WERI-Rb-1 (cell line): ENCODE measurements at regions not wholly inside any gene's neighbourhood (a gene's known extent, or its start where the extent isn't known, plus 50 kb on each side); places are given as distances from the start of the nearest gene placed in this dataset.
"Not testable (repeated sequence)": the region's sequence is repeated elsewhere in the genome, so short reads cannot be mapped to it uniquely, and the experiment has no call there.

Experiments
- DNase-seq: peaks from one replicate; pipeline ENCODE4 v3.0.0-alpha.2; 2020
- H3K27ac ChIP-seq: fragments of 250-450 bp; sonication (Bioruptor Pico); 2 replicates; pipeline ENCODE4 v1.5.1; 2020; ENCODE audit warnings: mild to moderate bottlenecking, moderate library complexity
- H3K27me3 ChIP-seq: fragments of 250-450 bp; sonication (Bioruptor Pico); 2 replicates; pipeline ENCODE4 v1.5.1; 2021; ENCODE audit warnings: mild to moderate bottlenecking, low read depth, moderate library complexity; ENCODE audit not compliant: insufficient read depth, severe bottlenecking
- H3K36me3 ChIP-seq: fragments of 250-450 bp; sonication (Bioruptor Pico); 2 replicates; pipeline ENCODE4 v1.5.1; 2020; ENCODE audit warnings: mild to moderate bottlenecking, moderate library complexity
- H3K4me3 ChIP-seq: 2 replicates; pipeline ENCODE4 v1.5.1; 2011; ENCODE audit warnings: low read depth, mild to moderate bottlenecking, control low read depth, low read length
- H3K9me3 ChIP-seq: fragments of 250-450 bp; sonication (Bioruptor Pico); 2 replicates; pipeline ENCODE4 v1.5.1; 2021; ENCODE audit warnings: mild to moderate bottlenecking, moderate library complexity; ENCODE audit not compliant: severe bottlenecking
- TF ChIP-seq, protein P1 (sequence below): IDR thresholded peaks from 2 replicates; pipeline ENCODE4 v1.5.1; 2011; ENCODE audit warnings: low read depth, mild to moderate bottlenecking, control low read depth, inconsistent platforms, low read length

DNA sequence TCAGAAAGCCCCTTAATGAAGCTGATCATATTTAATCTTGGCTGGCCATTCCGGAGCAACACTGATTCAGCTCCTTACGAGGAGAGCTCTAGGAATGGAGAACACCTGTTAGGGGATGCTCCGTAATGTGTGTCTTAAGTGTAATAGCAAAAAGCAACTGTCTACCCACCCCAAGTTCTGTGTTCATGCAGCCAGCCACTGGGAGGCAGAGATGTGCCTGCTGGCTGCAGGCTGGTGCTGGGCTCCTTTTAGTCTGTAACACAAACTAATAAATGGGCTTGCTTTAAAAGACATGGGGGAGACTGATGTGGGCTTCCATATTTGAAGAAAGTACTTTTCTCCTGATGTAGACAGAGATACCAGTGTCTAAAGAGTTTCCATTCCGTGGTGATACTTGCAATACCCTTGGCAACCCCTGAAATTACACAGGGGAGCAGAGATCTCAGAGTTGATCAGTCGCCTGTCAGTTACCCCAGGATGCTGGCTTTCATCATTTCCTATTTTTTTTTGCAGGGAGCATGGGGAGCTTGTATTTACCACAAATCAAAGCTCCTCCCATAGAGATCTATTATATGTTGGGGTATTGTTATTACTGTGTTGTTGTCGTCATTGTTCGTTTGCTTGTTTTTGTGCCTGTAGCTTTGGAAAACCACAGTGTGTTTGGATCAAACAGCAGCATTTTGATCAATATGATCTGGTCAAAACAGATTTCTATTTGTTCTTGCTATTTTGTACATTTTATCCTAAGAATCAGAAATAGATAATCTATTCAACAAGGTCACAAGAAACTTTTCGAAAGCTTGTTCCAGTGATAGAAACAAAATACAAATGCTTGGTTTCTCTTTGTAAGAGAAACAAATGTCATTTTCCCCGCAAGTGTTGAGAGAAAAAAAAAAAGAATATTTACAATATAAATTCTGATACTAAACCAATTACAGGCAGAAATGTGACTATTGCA is 65.8 kb downstream of the MTX3 start:
- H3K27ac ChIP-seq = no peak overlapping the region
- DNase-seq = peak; percentile 64
- H3K27me3 ChIP-seq = no peaks in the 10 kb centered on the region
- H3K36me3 ChIP-seq = no peaks in the 10 kb centered on the region
- no peak overlapping the region for H3K4me3 ChIP-seq
- TF ChIP-seq, protein P1, sequence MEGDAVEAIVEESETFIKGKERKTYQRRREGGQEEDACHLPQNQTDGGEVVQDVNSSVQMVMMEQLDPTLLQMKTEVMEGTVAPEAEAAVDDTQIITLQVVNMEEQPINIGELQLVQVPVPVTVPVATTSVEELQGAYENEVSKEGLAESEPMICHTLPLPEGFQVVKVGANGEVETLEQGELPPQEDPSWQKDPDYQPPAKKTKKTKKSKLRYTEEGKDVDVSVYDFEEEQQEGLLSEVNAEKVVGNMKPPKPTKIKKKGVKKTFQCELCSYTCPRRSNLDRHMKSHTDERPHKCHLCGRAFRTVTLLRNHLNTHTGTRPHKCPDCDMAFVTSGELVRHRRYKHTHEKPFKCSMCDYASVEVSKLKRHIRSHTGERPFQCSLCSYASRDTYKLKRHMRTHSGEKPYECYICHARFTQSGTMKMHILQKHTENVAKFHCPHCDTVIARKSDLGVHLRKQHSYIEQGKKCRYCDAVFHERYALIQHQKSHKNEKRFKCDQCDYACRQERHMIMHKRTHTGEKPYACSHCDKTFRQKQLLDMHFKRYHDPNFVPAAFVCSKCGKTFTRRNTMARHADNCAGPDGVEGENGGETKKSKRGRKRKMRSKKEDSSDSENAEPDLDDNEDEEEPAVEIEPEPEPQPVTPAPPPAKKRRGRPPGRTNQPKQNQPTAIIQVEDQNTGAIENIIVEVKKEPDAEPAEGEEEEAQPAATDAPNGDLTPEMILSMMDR = peak; percentile 84
- no peaks in the 10 kb centered on the region for H3K9me3 ChIP-seq

GRCh38 chr5:79923431-79923830 is 67.6 kb downstream of the MTX3 start:
- H3K36me3 ChIP-seq = no peaks in the 10 kb centered on the region
- TF ChIP-seq, protein P1 = no peak
- H3K9me3 ChIP-seq = no peaks in the 10 kb centered on the region
- no peak overlapping the region for H3K4me3 ChIP-seq
- no peak overlapping the region for H3K27ac ChIP-seq
- H3K27me3 ChIP-seq = no peaks in the 10 kb centered on the region
- DNase-seq = no peak

DNA sequence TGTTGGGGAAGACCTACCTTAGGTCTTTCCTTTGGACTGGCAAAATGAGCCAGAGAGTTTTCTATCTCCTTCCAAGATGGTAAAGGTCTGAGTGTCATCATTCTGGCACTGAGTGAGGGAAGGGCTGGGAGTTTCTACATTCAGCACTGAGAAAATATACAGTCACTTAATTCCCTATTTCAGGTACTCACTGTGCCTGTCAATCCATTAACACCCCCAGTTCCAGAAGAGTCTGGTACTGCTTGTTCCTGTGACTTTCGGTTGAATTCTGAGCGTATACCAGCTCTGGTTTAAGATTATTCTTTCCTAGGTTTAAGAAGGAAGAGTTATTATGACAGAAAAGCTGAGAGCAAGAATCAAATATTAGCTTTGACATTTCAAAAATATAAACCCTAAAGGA is 68.4 kb downstream of the MTX3 start:
- no peaks in the 10 kb centered on the region for H3K27me3 ChIP-seq

DNA sequence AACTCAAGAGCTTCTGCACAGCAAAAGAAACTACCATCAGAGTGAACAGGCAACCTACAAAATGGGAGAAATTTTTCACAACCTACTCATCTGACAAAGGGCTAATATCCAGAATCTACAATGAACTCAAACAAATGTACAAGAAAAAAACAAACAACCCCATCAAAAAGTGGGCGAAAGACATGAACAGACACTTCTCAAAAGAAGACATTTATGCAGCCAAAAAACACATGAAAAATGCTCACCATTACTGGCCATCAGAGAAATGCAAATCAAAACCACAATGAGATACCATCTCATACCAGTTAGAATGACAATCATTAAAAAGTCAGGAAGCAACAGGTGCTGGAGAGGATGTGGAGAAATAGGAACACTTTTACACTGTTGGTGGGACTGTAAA is 83.6 kb downstream of the MTX3 start:
- not testable (repeated sequence) for H3K27me3 ChIP-seq

More for the DNA sequence above, 68.4 kb downstream of the MTX3 start:
- Histone ChIP-seq H3K36me3 (no peaks in the 10 kb centered on the region), H3K4me3 (no peak overlapping the region), H3K27ac (no peak overlapping the region), H3K9me3 (no peaks in the 10 kb centered on the region)
- DNase-seq = no peak
- TF ChIP-seq, protein P1 = no peak

DNA sequence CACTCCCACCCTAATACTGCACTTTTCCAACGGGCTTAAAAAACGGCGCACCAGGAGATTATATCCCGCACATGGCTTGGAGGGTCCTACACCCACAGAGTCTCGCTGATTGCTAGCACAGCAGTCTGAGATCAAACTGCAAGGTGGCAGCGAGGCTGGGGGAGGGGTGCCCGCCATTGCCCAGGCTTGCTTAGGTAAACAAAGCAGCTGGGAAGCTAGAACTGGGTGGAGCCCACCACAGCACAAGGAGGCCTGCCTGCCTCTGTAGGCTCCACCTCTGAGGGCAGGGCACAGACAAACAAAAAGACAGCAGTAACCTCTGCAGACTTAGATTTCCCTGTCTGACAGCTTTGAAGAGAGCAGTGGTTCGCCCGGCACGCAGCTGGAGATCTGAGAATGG is 88.5 kb downstream of the MTX3 start:
- H3K4me3 ChIP-seq, DNase-seq, H3K27ac ChIP-seq, H3K9me3 ChIP-seq, H3K36me3 ChIP-seq, H3K27me3 ChIP-seq: not testable (repeated sequence)

More for the DNA sequence above, 83.6 kb downstream of the MTX3 start:
- H3K9me3 ChIP-seq, H3K4me3 ChIP-seq, DNase-seq, H3K27ac ChIP-seq, H3K36me3 ChIP-seq: not testable (repeated sequence)

DNA sequence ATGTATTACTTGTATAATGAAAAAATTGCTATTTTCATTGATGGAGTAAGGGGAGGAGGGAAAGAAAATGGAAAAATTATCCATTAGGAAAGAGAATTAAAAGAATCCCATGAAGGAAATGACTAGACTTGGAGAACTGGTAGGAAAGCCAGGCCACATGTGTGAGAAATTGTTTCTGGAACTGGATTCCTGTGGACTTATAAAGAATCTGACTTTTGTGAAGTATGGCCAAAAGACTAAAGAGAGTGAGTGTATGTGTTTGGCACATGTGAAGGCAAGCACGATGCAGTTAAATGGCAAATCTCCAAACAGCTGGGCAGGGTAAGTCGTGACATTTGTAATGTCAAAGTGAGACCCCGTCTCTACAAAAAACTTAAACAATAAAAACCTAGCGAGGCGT is 89.4 kb downstream of the MTX3 start:
- TF ChIP-seq, protein P1 = no peak
- no peaks in the 10 kb centered on the region for H3K9me3 ChIP-seq
- no peaks in the 10 kb centered on the region for H3K36me3 ChIP-seq
- no peaks in the 10 kb centered on the region for H3K27me3 ChIP-seq
- no peak overlapping the region for H3K4me3 ChIP-seq
- H3K27ac ChIP-seq = no peak overlapping the region
- no peak for DNase-seq
